ENCODE measurements at regions not wholly inside any gene's neighbourhood (a gene's known extent, or its start where the extent isn't known, plus 50 kb on each side); places are given as distances from the start of the nearest gene placed in this dataset.

DNA sequence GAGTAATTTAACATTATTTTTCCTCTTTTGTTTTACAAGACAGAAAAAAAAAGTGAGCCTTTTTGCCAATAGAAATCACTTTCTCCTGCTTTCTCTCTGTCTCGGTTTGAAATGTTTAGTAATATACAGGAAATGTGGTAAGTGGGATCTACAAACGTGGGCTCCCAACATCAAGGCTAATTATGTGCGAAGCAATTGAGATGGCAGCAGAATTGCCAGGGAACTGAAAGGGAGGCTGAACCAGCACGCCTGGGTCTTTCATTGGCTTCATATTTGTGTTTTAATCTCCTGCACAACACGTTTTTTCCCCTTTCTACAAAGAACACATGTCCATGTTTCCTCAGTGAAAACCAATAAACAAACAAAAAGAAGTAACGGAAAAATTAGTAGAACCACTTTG lies 743.9 kb upstream of the SOX9 start:
- peak; percentile 63 for DNase-seq

DNA sequence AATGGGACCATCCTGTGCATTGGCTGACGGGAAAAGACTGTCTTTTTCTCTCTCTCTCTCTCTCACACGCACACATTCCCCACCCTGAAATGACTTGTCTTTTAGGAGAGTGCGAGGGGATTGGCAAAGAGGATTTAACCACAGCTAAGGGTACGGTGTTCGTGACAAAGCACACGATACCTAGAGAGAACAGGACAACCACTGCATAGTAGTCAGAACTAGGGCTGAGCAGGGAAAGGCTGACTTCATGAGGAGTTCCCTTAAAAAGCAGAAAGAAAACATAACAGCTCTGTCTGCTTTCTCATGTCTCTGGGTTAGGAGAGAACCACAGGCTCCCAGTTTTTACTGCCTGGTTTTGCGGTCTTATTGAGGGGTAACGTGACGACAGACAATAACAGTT lies 742.8 kb upstream of the SOX9 start:
- no peak for DNase-seq

DNA sequence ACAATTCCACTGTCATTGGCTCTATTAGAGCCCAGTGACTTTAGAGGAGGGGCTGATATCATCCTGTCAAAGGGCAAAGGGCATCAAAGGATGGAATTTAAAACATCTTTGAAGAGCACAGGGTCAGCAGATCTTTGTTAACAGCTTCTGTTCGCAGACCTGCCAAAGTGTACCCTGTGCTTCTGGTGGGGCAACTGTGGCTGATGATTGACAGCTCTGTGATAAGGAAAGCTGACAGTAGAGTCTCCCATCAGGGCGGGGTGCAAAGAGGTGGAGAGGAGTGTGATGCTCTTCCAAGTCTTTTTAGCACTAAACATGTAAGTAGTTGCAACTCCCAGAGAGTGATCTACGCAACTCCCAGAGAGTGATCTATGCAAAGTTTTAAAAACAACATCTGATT lies 742.1 kb upstream of the SOX9 start:
- no peak for DNase-seq

DNA sequence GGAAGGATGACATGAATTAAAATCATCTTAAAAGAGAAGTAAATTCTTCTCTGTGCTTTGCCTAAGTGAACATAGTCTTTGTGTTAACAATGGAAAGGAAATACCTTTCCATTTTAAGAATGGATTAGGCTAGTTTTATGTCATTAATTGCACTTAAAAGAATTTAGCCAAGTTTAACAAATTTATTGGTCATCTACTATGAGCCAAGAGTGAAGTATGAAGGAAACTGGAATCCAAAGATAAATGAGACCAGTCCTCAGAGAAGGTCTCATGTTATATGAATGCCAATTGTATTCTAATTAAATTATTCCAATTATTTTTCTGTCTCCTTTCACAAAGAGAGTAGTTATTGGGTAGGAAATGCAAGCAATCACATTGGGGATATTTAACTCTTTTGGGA lies 741.3 kb upstream of the SOX9 start:
- no peak for DNase-seq

DNA sequence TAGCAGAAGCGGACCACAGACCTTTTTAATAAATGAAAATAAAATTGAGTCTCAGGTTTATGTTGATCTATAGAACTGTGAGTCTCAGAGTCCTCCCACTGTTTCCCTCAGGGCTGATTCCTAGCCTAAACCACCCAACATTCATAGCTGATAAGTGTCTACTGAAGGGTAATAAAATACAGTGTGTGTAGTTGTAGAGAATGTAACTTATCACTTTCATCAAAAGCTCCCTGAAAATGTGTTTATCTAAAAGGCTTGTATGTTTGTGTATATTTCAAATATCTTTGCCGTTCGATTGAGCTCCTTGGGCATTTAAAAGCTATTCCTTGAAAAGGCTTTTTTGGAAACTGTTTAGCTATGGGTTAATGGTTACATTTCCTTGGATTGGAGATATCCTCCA lies 740.3 kb upstream of the SOX9 start:
- no peak for DNase-seq

DNA sequence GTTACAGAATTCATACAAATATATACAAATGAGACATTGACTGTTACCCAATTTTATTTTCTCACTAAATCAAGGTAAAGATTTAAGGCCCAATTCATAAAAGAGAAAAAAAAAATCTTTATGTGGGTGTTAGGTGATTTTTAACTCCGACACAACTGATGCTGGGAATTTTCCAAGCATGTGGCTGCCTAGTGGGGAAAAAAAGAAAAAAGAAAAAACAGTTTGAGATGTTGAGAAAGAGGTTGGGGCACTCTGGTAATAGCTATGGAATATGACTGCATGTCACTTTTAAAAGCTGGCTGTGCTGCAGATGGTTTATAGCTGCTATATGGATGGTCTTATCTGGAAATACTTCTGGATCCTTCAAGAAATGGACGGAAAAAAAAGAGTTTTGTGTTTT lies 739.9 kb upstream of the SOX9 start:
- DNase-seq = no peak

DNA sequence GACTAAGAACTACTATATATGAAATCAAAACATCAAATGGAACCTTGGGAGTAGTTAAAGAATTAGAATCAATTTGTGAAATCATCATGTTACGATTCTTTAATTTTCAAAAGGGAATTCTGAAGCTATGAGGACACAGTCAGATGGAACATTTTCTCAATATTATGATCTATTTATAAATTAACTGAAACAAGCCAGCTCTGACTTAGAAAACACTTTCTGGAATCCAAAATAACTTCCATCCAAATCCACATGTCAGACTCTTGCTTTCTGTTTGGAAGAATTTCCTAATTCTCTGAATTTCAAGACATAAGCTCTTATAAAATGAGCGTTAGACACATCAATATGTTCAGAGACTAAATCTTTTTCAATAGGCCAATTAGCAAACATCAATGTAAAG lies 737.7 kb upstream of the SOX9 start:
- DNase-seq = no peak

DNA sequence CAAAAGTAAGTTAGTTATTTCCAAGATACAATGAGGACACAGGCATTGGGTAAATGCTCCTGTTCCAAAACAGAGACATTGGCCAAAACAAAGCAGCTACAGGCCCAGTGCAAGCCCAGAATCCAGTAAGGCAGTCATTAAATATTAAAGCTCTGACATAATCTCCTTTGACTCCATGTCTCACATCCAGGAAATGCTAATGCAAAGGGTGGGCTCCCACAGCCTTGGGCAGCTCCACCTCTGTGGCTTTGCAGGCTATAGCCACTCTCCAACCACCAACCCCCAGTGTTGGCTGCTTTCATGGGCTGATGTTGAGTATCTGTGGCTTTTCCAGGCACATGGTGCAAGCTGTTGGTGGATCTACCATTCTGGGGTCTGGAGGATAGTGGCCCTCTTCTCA lies 733.4 kb upstream of the SOX9 start:
- no peak for DNase-seq

DNA sequence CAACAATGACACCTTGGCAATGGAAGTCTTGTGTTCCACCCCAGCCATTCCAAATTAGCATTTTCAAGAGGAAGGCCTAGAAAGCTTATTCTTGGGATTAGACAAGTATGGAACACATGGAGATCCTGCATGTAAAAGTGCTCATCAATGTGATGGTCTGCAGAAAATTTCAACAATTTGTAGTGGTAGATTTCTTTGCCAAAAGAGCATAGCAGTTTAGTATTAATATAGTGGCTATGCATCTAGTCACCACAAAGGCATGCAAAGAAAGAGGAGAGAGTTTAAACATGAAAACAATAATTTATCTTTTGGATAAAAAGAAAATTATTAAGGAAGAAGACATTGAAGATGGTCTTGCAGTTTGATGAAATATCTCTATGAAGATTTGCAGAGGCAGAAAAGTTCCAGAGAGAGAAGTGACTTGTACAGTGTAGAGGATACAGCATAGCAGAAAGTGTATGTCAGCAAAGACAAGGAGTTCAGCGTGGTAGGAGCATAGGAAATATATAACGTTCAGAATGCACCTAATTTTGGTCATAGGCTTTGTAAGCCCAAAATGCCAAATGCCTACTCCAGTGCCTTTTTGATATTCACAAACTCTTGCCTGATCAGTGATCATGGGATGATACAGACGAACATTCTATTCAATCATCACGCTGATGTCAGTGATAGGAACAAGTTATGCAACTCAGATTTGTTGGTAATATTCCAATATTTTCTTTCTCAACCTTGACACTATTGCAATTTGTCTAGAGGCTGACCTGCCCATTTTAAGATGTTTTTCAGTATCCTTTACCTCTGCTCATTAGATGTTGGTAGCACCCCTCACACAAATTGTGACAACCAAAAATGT lies 727.9 kb upstream of the SOX9 start:
- no peak for DNase-seq

DNA sequence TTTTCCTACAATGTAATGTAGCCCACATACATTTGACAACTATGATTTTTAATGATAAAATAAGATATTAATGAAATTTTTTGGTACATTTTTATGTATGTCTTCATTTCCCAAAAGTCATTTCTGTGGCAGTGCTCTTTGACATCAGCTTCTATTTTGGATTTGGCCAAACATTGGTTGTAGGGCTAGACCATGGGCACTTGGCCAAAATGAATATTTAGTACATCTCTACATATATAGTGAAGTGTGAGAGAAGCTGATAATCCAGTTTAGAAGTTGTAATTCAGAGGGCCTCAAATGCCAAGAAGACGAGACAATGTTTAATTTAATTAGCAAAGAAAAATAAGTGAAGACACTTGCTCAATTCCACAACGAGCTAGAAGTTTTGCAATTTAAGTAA lies 724.9 kb upstream of the SOX9 start:
- no peak for DNase-seq

DNA sequence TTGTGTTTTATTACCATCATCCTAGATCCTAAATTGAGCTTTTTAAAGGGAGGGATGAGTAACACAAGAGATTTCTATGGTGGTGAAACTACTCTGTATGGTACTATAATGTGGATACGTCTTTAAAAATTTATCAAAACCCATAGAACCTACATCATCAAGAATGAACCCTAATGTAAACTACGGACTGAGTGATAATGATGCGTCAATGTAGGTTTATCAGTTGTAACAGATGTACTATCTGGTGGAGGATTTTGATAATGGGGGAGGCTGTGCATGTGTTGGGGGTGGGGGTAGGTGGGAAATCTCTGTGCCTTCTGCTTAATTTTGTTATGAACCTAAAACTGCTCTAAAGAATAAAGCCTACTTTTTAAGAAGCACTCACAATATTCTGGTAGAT lies 724.1 kb upstream of the SOX9 start:
- DNase-seq = no peak

DNA sequence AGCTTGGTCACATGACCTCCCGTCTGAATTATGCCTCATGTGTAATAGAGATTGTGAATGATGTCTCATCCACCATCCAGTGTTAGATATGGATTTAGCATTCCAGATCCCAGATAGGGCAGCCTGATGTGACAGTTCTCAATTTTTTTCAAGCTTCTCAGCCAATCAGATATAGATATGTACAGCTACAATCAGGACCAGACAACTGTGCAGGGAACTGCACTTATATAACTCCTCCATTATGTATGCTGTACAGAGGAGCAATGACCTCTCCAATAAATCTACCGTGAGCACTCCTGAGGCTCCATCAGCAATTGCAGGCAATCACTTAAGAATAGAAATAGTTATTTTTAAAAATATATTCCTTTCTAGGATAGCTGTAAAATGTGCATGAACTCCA lies 722.8 kb upstream of the SOX9 start:
- DNase-seq = peak; percentile 26

DNA sequence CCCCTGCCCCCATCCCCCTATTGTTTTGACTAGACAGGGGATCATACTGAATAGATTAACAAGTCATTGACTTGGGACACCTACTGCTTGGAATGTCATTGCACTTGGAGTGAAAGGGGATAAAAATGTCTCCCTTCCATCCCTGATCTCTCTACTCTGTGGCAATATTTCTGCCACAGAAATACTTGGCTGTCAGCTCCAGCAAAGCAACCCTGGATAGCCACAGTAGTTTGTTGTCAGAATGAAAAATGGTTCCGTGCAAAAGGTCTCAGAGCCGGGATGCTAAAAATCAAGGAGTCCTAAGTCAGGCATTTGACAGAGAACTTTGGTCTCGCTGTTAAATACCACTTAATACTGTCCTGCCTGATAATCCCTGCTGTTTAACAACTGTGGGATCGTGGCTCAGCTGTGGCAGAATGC lies 722.0 kb upstream of the SOX9 start:
- DNase-seq = peak; percentile 66

DNA sequence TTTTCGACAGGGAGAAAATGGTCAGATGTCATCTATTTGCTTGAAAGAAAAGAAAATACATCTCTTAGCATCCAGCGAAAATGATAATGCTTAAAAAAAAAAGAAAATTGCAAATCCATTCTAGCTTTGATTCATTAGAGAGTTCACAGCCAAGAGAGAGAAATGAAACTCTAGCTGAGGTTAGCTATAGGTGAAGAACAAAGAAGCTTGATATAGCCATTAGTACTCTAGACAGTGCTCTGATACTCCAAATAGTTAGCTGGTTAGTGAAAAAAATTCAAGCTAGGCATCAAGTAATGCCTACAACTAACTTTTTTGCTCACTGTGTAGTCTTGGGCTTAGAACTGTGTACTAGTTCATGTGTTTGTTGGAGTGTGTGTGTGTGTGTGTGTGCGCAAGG lies 721.6 kb upstream of the SOX9 start:
- DNase-seq = no peak

DNA sequence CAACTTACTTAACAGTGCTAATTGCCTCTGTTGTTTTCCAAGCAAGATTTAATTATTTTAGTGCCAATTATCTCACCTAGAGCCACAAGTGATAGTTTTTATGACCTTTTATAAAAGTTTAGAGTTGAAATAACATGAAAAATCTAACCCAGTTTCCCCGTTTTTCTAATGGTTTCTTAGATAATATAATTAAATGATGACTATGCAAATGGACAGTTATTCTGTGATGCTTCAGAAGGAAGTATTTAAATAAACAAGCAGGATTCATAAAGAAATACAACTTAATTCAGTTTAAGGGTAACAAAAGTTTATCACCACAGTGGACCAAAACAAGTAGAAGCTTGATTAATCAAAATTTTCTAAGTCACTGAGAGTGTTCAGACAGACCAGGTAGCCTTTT lies 721.2 kb upstream of the SOX9 start:
- DNase-seq = no peak

DNA sequence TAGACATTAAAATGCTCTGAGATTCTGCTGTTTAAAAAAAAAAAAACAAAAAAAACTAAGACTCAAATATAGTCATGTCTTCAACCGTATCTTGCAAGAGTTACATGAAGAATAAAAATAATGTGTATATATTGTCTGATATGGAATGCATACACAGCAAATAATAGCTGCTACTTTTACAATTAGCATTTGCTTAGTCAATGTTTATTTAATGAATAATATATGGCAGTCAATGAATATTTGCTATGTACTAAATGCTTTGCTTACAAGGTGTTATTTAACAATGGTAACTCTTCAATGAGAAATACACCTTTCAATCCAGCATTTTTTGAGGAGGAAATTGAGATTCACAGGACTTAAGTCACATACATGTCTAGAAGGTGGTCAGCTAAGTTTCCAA lies 718.8 kb upstream of the SOX9 start:
- DNase-seq = no peak

DNA sequence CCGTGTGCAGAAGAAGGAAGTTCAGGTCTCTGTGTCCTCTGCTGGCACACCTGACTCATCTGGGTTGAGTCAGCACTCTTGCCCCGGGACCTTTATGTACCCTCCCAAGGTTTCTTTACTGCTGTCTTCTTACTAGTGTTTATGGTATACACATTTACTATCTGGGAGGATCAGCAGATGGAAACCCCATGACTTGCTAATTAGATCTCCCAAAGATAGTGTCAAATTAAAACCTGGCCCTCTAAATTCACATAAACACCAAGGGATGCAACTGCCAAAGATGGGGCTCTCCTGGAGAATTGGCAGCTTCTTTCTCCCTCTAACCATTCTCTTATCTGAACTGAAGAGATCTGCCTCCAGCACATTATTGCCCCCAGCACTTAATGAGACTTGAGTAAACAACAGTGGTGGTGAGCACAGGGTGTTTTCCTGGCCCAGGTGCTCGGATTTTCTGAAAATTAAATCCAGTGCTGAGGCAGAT lies 718.1 kb upstream of the SOX9 start:
- DNase-seq = no peak

DNA sequence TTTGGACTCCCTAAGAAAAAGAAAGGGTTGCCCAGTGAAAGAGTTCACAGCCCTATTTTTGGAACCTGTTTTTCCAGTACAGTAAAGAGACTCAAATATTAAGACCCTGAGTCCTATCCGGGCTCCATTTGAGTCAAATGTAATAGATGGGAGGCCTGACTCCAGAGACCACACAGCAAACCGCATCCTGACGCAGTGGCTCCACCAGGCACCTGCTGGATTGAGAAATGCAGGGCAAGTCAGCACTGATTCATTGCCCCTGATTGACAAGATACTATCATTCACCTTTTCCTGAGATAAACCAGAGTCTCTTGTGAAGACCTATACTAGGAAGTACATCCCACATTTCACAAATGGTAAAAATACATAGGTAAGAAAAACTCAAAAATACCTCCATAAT lies 715.7 kb upstream of the SOX9 start:
- no peak for DNase-seq

DNA sequence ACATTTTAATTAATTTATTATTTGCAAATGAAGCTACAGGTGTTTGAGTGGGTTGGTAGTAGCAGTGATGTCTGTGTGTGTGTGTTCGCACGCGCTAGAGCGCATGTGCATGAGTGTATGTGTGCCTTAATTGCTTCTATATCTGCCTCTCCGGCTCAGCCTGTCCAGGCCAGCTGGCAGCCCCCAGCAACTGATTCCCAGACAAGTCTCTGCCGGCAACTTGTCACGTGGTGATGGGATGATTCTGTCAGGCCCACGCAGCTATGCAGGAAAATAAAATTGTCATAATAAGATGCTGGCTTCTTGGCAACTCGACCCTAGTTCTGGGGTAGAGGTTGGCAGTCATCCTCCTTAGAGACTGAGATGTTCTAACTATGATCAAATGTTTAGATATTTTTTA lies 712.8 kb upstream of the SOX9 start:
- no peak for DNase-seq

DNA sequence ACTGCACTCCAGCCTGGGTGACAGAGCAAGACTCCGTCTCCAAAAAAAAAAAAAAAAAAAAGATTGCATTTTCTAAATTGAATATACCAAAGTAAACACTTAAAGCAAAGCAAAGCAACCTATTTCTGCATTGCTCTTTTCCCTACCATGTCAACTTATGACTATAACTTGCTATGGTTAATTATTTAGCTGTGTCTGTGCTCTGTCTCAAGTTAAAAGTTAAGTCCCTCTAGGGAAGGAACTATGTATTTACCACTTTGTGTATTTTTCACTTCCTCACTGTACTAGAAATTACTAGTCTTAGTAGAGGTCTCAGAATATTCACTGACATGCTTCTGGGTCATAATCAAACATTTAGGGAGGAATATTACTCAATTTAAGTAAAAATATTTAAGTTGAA lies 711.7 kb upstream of the SOX9 start:
- no peak for DNase-seq

DNA sequence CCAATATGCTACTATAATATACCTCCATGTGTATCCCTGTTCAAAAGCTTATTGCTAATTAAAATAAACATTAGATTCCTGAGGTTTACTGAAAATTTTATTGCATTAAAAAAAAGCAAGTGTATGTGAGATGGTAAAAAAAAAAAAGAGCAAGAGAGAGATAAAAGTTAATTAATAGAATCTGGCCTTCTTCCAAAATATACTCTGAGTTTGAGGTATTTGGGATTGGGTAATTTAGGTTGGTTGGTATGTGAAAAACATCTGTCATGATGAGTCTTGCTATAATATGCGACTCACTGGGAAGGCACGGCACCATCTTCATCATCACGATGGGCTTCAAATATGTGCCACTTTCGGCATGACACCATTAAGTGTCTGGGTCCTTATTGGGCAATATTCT lies 711.1 kb upstream of the SOX9 start:
- no peak for DNase-seq

DNA sequence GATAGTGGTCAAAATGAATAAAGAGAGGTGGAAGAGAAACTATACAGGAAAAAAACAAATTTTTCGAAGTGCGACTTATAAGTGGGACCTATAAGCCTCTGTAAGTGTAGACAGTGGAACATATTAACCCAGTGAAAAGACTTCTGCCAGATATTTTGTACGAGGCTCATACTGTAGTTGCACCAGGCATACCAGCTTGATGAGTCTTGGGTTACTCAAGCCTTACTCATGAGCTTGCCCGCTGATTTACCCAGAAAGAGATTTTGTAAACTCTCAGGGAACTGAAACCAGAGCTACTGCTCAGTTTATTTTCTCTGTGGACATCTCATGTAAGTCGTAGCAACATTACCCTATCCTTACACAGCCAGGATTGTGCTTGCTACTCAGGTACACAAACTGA lies 708.0 kb upstream of the SOX9 start:
- no peak for DNase-seq

DNA sequence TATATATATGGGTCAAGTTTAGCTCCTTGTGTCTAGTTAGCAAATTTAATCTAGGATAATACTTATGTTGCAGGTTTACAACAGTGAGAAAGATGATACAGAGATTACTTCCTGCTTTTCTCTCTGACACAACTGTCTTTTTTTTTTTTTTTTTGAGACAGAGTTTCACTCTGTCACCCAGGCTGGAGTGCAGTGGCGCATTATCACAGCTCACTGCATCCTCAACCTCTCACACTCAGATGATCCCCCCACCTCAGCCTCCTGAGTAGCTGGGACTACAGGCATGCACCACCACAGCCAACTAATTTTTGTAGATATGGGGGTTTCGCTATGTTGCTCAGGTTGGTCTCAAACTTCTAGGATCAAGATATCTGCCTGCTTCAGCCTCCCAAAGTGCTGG lies 706.9 kb upstream of the SOX9 start:
- no peak for DNase-seq

DNA sequence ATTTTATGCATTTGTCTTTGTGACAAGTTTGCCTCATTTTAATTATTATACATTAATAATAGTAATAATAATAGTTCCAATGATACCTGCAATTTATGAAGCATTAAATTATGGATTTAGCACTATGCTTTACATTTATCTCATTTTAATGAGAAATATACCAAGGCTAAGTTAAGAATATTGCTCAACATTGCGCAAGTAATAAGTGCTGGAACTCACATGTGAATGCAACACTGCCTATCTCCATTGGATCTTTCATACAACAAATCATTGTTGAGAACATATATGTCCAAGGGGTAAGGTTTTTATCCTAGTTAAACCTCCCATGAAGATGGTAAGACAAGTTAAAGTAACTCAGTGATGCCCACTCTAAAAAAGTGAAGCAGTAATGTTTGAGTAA lies 703.7 kb upstream of the SOX9 start:
- no peak for DNase-seq

DNA sequence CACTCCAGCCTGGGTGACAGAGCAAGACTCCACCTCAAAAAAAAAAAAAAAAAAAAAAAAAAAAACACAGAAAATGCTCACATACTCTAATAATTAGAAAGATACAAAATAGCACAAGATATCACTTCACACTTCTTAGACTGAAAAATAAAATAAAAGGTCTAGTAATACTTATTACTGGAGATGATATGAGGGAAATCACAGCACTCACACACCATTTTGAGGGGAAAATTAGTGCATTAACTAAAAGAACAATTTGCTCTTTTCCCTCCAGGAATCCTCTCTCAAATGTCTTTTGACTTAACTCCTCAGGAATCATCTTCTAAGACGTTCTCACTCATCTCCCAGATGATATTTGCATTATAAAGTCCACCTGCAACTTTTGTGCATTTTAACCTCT lies 697.9 kb upstream of the SOX9 start:
- DNase-seq = no peak

Data from NCI-H2227 treated with DMSO at 0.1 percent for 48 hours (cell line).